ENCODE measurements at regions not wholly inside any gene's neighbourhood (a gene's known extent, or its start where the extent isn't known, plus 50 kb on each side); places are given as distances from the start of the nearest gene placed in this dataset.

DNA sequence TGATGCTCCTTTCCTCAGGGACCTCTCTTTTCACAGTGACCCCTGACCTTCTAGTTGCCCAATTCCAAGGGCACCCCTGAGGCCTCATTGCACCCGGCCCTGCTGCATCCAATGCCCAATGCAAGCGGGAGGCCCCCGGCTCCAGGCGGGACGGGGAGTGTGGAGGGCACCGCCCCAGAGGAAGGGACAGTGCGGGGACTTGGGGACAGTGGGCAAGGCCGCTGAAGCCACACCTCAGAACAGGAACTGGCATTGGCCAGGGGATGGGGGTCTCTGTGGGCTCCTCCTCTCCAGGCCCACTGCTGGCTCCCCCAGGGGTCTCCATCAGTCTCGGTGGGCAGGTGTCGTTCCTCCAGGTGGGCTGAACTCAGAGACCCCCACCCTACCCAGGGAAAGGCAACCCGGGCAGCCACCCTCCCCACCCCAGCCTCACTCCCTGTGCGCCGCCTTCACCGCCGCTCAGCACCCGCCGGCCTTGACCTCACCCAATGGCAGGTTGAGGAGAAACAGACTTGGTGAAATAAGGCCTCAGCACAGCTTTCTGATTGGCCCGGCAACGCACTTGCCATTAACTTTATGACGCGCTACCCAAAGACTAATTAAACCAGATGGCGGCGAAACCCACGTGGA, 1312.0 kb downstream of the BRD1 start:
- TF ChIP-seq, protein P1, sequence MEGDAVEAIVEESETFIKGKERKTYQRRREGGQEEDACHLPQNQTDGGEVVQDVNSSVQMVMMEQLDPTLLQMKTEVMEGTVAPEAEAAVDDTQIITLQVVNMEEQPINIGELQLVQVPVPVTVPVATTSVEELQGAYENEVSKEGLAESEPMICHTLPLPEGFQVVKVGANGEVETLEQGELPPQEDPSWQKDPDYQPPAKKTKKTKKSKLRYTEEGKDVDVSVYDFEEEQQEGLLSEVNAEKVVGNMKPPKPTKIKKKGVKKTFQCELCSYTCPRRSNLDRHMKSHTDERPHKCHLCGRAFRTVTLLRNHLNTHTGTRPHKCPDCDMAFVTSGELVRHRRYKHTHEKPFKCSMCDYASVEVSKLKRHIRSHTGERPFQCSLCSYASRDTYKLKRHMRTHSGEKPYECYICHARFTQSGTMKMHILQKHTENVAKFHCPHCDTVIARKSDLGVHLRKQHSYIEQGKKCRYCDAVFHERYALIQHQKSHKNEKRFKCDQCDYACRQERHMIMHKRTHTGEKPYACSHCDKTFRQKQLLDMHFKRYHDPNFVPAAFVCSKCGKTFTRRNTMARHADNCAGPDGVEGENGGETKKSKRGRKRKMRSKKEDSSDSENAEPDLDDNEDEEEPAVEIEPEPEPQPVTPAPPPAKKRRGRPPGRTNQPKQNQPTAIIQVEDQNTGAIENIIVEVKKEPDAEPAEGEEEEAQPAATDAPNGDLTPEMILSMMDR (conservative IDR thresholded peaks at IDR 0.05; ENCODE audit: low read depth, low read length), result no peak
- TF ChIP-seq EZH2phosphoT487 (IDR thresholded peaks at IDR 0.05; ENCODE audit: borderline replicate concordance, low read length), result no peak
- TF ChIP-seq EZH2 (IDR thresholded peaks at IDR 0.05; ENCODE audit: low read length, unreplicated experiment), result no peak
- Histone ChIP-seq H3K27ac (ENCODE audit: low read length) (no peak overlapping the region), H4K20me1 (ENCODE audit: low read length) (no peaks in the 10 kb centered on the region), H2AFZ (ENCODE audit: low read length) (no peak overlapping the region), H3K9me3 (ENCODE audit: low read length) (no peaks in the 10 kb centered on the region), H3K79me2 (ENCODE audit: low read length) (no peaks in the 10 kb centered on the region), H3K4me1 (ENCODE audit: insufficient read depth, low read length) (no peaks in the 10 kb centered on the region), H3K27me3 (ENCODE audit: low read length) (no peaks in the 10 kb centered on the region), H3K9me2 (replicated peaks; ENCODE audit: low read length) (no peaks in the 10 kb centered on the region), H3K9ac (ENCODE audit: low read length) (no peak overlapping the region), H3K4me2 (ENCODE audit: low read length) (no peak overlapping the region), H3K4me3 (ENCODE audit: low read length) (no peak overlapping the region), H3K36me3 (ENCODE audit: low read depth, low read length) (no peaks in the 10 kb centered on the region), H3F3A (ENCODE audit: low read length, unreplicated experiment) (no peaks in the 10 kb centered on the region)
- CTCF ChIA-PET, result no interaction called here
- BruUV-seq (replicated peaks), result no TSS peak
- DNase-seq (no peak), ATAC-seq (no peak)
- POLR2A ChIA-PET (ENCODE audit: unreplicated experiment), result no interaction called here
- intact Hi-C loops (cut with micrococcal nuclease), result no loop called here

DNA sequence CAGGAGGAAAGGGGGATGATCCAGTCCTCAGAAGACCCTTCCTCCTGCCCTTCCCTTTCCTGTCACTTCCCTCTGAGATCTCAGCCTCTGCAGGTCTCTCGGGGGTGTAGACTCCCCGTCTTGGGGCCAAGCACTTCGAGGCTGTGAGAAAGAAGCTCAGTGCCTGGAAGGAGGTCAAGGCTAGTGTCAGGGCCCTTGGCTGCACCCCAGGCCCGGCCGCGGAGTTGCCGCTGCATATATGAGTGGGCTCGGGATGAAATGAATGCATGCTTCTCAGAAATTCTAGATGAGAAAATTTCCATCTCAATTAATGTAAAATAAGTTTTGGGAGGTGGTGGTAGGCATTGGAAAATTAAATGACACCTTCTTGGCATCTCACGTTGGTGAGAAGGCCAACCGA, 1313.7 kb downstream of the BRD1 start:
- H3K36me3 ChIP-seq (ENCODE audit: low read depth, low read length), result no peaks in the 10 kb centered on the region
- CTCF ChIA-PET, result no interaction called here
- no peaks in the 10 kb centered on the region for H3F3A ChIP-seq (ENCODE audit: low read length, unreplicated experiment)
- H3K27ac ChIP-seq (ENCODE audit: low read length), result no peak overlapping the region
- H3K27me3 ChIP-seq (ENCODE audit: low read length), result no peaks in the 10 kb centered on the region
- no peaks in the 10 kb centered on the region for H3K9me2 ChIP-seq (replicated peaks; ENCODE audit: low read length)
- BruUV-seq (replicated peaks), result no TSS peak
- TF ChIP-seq EZH2 (IDR thresholded peaks at IDR 0.05; ENCODE audit: low read length, unreplicated experiment) (no peak), EZH2phosphoT487 (IDR thresholded peaks at IDR 0.05; ENCODE audit: borderline replicate concordance, low read length) (no peak)
- TF ChIP-seq, protein P1 (conservative IDR thresholded peaks at IDR 0.05; ENCODE audit: low read depth, low read length), result no peak
- POLR2A ChIA-PET (ENCODE audit: unreplicated experiment), result no interaction called here
- H3K9ac ChIP-seq (ENCODE audit: low read length), result no peak overlapping the region
- intact Hi-C loops (cut with micrococcal nuclease), result no loop called here
- H2AFZ ChIP-seq (ENCODE audit: low read length), result no peak overlapping the region
- H3K79me2 ChIP-seq (ENCODE audit: low read length), result no peaks in the 10 kb centered on the region
- H3K9me3 ChIP-seq (ENCODE audit: low read length), result no peaks in the 10 kb centered on the region
- H3K4me1 ChIP-seq (ENCODE audit: insufficient read depth, low read length), result no peaks in the 10 kb centered on the region
- no peak for ATAC-seq
- DNase-seq, result no peak
- H3K4me3 ChIP-seq (ENCODE audit: low read length), result no peak overlapping the region
- no peaks in the 10 kb centered on the region for H4K20me1 ChIP-seq (ENCODE audit: low read length)
- H3K4me2 ChIP-seq (ENCODE audit: low read length), result no peak overlapping the region

GRCh38 chr22:48513446-48513845, 1314.2 kb downstream of the BRD1 start:
- no peak overlapping the region for H3K27ac ChIP-seq (ENCODE audit: low read length)
- no peaks in the 10 kb centered on the region for H3K4me1 ChIP-seq (ENCODE audit: insufficient read depth, low read length)
- DNase-seq, result no peak
- H2AFZ ChIP-seq (ENCODE audit: low read length), result no peak overlapping the region
- CTCF ChIA-PET, result no interaction called here
- ATAC-seq, result no peak
- no peaks in the 10 kb centered on the region for H4K20me1 ChIP-seq (ENCODE audit: low read length)
- no peak overlapping the region for H3K9ac ChIP-seq (ENCODE audit: low read length)
- no peaks in the 10 kb centered on the region for H3K79me2 ChIP-seq (ENCODE audit: low read length)
- H3K36me3 ChIP-seq (ENCODE audit: low read depth, low read length), result no peaks in the 10 kb centered on the region
- BruUV-seq (replicated peaks), result no TSS peak
- H3K9me2 ChIP-seq (replicated peaks; ENCODE audit: low read length), result no peaks in the 10 kb centered on the region
- H3K27me3 ChIP-seq (ENCODE audit: low read length), result no peaks in the 10 kb centered on the region
- no peak overlapping the region for H3K4me3 ChIP-seq (ENCODE audit: low read length)
- intact Hi-C loops (cut with micrococcal nuclease), result no loop called here
- H3F3A ChIP-seq (ENCODE audit: low read length, unreplicated experiment), result no peaks in the 10 kb centered on the region
- TF ChIP-seq EZH2 (IDR thresholded peaks at IDR 0.05; ENCODE audit: low read length, unreplicated experiment), result no peak
- TF ChIP-seq EZH2phosphoT487 (IDR thresholded peaks at IDR 0.05; ENCODE audit: borderline replicate concordance, low read length), result no peak
- TF ChIP-seq, protein P1 (conservative IDR thresholded peaks at IDR 0.05; ENCODE audit: low read depth, low read length), result no peak
- H3K4me2 ChIP-seq (ENCODE audit: low read length), result no peak overlapping the region
- H3K9me3 ChIP-seq (ENCODE audit: low read length), result no peaks in the 10 kb centered on the region
- POLR2A ChIA-PET (ENCODE audit: unreplicated experiment), result no interaction called here

Data from PC-3 (cell line).